Panc1 (cell line): ENCODE measurements at regions not wholly inside any gene's neighbourhood (a gene's known extent, or its start where the extent isn't known, plus 50 kb on each side); places are given as distances from the start of the nearest gene placed in this dataset.

ENCODE experiments used
- CTCF ChIP-seq: fragments of 450-650 bp; IDR thresholded peaks from 2 replicates; pipeline ENCODE4 v1.5.1; 2017; ENCODE audit warnings: mild to moderate bottlenecking
- POLR2AphosphoS5 ChIP-seq: IDR thresholded peaks from 2 replicates; pipeline ENCODE4 v1.6.1; 2012; ENCODE audit warnings: mild to moderate bottlenecking, low read depth, low read length, moderate library complexity
- REST ChIP-seq, 2 experiments: IDR thresholded peaks; 2 replicates each; pipeline ENCODE4 v1.6.1; 2011 to 2012; ENCODE audit warnings: low read depth in 2 of 2, control low read depth in 1 of 2, low read length in 1 of 2, mild to moderate bottlenecking in 1 of 2, moderate library complexity in 1 of 2; ENCODE audit not compliant: insufficient read depth in 1 of 2
- SIN3A ChIP-seq: IDR thresholded peaks from 2 replicates; pipeline ENCODE4 v1.6.1; 2012; ENCODE audit warnings: low read depth, mild to moderate bottlenecking, low read length, moderate library complexity, borderline replicate concordance; ENCODE audit not compliant: insufficient read depth
- TCF7L2 ChIP-seq: IDR thresholded peaks from 2 replicates; pipeline ENCODE4 v1.6.1; 2011; ENCODE audit warnings: mild to moderate bottlenecking, low read depth, low read length, inconsistent platforms

GRCh38 chr10:63965846-63966245 lies 444.6 kb downstream of the REEP3 start:
- no peak for TF ChIP-seq CTCF
- no peak for TF ChIP-seq POLR2AphosphoS5
- no peak for TF ChIP-seq REST (IDR thresholded peaks at IDR 0.05; ENCODE audit: insufficient read depth in 1 of 2, low read depth in 2 of 2, low read length in 1 of 2)
- TF ChIP-seq TCF7L2 = no peak
- TF ChIP-seq SIN3A = no peak
